Hematopoietic multipotent progenitor cell treated with erythropoietin and hydrocortisone succinate and interleukin-3 and kit ligand, for 4 days (in vitro differentiated cells): ENCODE measurements at regions not wholly inside any gene's neighbourhood (a gene's known extent, or its start where the extent isn't known, plus 50 kb on each side); places are given as distances from the start of the nearest gene placed in this dataset.
A peak's percentile ranks its signal among the peaks of the same experiment; 100 is the strongest.
"Not testable (repeated sequence)": the region's sequence is repeated elsewhere in the genome, so short reads cannot be mapped to it uniquely, and the experiment has no call there.

Source experiments
- DNase-seq: peaks from one replicate; pipeline ENCODE4 v3.0.0-alpha.2; 2015

DNA sequence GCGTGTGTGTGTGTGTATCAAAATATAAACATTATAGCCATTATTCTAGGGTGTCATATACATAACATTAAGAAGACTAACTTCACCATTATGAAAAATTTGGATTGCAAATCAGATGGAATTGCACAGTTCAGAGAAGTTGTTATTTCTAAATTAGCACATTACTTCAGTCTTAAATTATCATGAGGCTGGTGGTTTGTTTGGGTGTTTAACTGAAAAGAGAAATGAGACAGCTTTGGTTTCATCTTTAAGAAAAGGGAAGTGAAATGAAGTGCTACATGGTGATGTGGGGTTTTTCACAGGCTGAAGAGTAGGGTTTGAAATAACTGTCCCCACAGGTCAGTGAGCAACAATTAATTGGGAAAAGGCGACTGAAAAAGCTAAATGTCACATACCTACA, 161.2 kb upstream of the XIRP2 start:
- DNase-seq: peak; percentile 33

DNA sequence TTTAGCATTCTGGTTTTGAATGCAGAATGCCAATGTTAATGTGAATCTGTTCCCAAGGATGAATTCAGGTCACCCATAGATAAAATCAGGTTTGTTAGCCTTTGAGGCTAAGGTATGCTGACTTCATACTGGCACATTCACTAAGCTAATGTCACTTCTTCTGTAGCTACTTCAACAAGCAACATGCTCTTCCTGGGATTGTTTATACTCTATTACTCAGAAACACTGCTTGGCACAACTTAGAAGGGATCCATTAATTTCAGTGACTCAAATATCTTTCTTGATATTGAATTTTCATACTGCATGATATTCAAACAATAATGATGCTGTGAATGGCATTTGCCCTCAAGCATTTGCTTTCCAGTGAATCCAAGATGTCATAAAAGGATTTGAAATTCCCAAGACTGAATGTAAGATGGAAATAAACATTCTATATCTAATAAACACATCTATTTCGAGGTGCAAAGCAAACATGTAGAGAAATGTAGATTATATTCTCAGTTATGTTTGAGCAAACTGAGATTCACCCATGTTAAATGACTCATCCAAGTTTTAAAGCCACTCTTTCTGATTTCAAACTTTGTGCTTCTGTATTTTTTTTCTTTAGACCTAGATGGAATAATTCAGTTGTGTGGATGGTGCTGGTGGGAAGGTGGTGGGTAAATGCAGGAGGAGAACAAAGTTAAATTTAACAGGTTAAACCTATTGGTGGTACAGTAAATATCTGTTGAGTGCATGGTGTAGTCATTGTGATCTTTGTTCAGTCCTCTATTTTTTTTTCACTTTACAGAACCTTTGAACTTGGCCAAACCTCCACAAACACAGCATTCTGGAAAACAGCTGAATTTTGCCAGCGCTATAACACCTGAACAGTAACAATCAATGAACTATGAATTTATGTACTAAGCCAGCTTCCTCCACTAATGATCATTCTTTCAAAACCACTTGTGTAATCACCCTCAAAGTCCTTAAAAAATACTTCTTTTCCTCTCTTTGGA, 162.1 kb upstream of the XIRP2 start:
- DNase-seq: no peak

DNA sequence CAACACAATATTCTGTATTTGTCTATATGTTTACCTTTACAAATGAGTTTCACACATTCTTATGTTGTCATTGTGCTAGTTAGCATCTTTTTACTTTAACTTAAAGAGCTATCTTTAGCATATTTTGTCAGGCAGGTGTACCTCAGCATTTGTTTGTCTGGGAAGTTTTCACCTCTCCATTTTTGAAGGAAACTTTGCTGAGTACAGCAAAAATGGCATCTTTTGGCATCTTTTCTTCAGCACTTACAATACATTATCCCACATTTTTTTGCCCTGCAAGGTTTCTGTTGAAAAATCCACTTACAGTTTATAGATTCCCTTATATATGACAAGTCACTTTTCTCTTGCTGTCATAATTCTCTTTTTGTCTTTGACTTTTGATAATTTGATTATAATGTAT, 171.3 kb upstream of the XIRP2 start:
- no peak for DNase-seq

DNA sequence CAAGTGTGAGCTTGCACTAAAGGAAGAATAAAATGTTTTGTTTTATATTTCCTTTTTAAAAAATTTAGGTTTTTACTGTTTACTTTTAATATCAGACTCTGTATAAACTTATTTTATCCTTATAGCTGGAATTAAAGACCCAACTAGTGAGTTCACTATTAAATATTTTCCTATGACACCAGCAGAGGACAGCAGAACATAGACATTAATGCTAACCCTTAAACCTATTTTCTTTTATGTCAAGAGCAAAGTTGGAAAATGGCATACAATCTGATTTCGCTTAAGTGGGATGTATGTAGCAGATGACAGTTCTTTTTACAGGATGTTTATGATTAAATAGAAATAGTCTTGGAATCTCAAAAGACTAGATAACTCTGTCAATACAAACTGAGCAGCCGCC, 188.2 kb upstream of the XIRP2 start:
- peak; percentile 19 for DNase-seq

DNA sequence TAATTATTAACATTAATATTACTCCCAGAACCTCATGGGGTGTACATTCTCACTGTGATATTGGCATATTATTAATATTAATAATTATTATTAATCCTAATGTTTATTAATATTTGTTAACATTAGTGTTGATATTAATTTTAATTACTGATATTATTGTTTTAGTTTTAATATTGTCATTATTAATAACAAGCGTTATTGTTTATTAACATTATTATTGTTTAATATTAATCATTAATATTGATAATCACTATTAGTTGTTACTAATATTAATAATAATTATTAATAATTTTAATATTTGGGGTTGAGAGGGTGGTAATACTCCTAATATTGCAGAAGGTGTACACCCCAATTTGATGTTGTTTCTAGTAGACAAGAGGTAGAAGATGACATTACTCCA, 193.1 kb upstream of the XIRP2 start:
- no peak for DNase-seq

DNA sequence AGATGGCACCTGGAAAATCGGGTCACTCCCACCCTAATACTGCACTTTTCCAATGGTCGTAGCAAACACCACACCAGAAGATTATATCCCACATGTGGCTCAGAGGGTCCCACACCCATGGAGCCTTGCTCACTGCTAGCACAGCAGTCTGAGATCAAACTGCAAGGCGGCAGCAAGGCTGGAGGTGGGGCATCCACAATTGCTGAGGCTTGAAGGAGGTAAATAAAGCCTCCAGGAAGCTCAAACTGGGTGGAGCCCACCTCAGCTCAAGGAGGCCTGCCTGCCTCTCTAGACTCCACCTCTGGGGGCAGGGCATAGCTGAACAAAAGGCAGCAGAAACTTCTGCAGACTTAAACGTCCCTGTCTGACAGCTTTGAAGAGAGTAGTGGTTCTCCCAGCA, 192.0 kb upstream of the SCN7A start:
- DNase-seq: not testable (repeated sequence)

DNA sequence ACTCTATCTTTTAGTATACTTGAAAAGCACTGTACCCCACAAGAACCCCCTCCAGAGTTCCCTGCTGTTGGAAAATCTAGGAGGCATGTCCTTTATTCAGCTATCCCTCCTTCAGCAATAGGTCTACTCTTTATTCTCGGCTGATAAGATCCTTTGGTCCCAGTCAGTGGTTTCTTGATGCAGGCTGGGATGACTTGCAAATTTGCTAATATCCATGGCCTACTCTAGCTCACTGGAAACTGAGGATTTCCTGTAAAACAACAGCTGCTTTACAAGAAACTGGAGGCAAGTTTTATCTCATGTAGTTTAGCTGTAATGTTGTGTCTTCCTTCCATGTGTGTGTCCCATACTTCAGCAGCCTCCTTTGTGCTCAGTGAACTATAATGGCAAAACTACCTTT, 183.9 kb upstream of the SCN7A start:
- DNase-seq: peak; percentile 41

DNA sequence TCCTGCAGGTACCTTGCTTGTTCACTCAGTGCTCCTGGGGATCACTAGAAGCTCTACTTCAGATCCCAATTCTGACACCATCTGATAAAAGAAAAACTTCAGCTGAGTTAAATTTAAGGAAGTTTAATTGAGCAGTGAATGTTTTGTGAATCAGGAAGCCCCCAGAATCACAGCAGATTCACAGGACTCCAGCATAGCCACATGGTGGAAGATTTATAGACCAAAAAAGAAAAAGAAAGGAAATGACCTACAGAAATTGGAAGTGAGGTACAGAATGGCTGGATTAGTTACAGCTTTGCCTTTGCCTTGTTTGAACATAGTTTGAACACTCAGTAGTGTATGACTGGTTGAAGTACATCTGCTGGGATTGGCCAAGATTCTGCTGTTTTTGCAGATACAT, 182.7 kb upstream of the SCN7A start:
- DNase-seq: peak; percentile 20

DNA sequence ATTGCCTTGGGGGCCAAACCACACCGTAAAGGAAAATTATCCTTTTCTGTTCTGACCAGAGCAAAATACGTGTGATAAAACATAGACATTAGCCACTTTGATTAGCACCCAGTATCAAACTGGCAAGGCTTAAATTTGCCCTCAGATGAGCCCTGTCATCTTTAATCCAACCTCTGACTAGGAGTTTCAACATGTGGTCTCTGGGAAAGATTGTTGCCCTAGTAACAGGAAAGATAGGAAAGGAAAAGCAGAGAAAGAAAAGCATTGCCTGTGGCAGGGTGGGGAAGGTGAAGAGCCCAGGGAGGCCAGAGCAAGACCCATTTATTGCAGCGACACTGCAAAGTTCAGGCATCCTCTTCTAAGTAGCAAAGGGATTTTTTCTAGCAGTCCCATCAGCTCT, 181.5 kb upstream of the SCN7A start:
- DNase-seq: no peak

DNA sequence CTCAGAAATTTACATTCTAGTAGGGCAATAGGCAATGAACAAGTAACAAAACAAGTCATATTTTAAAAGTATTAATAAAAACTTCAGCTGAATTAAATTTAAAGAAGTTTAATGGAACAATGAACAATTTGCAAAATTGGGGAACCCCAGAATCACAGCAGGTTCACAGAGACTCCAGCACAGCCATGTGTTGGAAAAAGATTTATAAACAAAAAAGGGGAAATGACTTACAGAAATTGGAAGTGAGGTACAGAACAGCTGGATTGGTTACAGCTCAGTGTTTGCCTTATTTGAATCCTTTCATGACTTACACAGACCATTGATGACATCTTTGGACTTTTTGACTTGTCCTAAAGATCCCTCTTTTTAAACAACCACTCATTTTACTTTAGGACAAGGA, 179.9 kb upstream of the SCN7A start:
- no peak for DNase-seq

DNA sequence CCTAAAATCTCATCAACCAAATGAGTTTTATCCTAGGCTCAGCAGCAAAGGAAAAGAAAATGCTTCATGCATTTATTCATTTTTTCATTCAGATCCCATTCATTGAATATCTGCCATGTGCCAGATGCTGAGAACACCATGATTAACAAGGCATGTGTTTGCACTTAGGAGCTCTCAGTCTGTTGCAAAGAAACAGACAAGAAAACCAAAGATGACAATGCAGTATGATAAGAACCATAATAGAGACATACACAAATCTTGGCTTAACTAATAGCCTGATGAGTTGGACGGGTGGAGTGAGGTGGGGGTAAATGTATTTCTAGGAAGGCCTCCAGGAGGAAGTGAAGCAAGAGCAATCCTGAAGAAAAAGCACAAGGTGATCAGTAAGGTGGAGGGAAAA, 177.8 kb upstream of the SCN7A start:
- DNase-seq: no peak

DNA sequence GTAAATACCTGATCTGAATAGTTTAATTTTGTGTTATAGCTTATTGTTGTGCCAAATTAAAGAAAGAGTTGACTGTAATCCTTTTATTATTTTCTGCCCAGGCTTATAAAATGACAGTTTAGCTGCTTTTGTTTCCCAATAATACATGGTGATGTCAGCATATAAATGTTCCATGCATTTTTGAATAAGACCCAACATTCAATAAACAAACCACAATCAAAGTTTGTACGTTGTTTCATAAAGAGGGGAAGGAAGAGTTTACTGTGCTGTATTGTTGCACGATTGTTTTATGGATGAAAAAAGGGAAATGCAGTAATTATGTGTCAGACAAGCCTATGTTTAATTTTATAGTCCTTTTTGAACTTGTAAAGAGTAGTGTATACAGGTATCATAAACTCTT, 177.2 kb upstream of the SCN7A start:
- no peak for DNase-seq

DNA sequence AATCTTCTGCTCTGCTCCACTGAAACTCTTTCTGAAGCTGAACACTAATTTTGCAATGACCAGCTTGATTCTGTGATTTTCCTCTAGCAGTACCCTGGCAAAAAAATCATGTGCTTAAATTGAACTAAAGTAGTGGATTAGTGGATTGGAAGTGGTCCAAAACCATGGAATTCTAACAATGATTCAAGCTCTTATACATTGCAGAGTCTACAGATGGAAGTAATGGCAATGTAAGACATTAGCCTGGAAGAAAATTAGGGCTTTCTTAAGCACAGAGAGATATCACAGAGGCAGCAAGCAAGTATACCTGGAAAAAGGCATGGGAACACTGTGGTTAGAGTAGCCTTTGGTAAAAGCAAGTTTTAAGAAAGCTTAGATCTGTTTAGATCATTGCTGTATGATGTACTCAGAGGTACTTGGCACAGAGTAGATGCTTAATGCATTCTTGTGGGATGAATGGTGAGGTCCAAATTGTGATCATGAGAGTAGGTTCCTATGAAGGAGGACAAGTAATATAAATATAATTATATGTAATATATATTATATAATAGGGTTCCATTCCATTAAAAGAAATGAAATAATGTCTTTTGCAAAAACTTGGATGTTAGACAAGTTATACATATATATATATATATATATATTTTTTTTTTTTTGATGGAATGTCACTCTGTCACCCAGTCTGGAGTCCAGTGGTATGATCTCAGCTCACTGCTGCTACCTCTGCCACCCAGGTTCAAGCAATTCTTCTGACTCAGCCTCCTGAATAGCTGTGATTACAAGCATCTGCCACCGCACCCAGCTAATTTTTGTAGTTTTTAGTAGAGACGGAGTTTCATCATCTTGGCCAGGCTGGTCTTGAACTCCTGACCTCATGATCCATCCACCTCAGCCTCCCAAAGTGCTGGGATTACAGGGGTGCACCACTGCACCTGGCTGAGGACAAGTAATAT, 172.2 kb upstream of the SCN7A start:
- DNase-seq: no peak

DNA sequence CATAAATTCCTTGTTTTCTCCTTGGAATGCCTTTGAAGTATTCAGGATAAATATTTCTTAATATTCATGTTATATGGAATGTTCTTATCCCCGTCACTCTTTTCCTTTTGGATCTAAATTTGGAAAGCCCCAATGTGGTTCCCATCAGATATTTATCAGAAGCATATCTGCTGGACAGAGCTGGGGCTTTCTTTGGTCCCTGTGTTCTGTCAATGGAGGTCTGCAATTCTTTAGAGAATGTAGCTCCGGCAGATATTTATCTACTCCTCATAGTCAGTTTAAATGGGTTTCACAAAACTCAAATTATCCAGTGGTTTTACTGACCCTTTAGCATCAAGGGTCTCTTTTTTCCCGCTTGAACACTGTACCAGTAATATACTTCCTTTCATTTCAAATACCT, 167.8 kb upstream of the SCN7A start:
- no peak for DNase-seq

DNA sequence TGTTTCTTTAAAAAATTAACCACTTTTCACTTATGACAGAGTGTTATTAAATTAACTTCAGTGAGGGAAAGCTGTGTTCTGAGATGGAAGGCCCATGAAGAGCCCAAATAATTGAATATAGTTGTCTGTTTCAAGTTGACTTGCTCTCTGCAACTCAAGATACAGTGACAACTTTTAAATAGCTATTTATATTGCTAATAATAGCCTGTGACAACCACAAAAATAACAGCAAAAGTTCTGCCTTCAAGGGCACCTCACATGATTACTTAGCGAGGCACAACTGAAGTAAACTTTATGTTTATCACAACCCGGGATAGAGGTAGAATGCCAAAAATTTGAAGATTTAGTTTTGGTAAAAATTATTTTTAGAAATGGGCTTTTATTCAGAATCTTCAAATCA, 167.3 kb upstream of the SCN7A start:
- no peak for DNase-seq

DNA sequence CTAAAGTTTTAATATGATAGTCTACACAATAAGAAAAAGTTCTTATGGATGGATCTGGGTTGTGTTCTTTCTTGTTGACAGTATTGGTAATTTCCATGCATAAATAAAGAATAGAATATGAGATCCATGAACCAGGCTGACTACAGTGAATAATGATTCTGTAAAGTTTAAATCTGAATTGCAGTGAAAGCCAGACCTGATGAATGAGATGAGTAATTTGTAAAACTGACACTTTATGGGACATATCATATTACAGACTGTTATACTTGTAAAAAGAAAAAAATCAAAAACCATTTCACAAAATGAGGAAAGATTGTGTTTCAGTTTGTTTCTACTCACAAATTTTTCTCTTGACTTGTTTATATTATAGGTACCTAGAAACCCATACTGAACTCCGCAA, 164.9 kb upstream of the SCN7A start:
- DNase-seq: no peak

DNA sequence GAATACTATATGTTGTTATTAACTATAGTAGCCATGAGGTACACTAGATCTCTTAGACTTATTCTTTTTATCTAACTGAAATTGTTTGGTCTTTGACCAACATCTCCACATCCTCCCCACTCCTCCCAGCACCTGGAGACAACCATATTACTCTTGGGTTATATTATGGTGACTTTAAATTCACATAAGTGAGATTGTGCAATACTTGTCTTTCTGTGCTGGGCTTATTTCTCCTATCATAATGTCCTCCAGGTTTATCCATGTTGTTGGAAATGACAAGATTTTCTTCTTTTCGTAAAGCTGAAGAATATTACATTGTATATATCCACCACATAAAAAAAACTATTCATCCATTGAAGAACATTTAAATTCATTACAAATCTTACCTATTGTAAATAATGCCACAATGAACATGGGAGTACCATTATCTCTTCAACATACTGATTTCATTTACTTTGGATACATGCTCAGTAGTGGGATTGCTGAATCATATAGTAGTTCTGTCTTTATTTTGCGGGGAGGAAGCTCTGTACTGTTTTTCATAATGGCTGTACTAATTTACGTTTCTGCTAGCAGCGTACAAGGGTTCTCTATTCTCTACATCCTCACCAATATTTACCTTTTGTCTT, 159.2 kb upstream of the SCN7A start:
- DNase-seq: peak; percentile 15

DNA sequence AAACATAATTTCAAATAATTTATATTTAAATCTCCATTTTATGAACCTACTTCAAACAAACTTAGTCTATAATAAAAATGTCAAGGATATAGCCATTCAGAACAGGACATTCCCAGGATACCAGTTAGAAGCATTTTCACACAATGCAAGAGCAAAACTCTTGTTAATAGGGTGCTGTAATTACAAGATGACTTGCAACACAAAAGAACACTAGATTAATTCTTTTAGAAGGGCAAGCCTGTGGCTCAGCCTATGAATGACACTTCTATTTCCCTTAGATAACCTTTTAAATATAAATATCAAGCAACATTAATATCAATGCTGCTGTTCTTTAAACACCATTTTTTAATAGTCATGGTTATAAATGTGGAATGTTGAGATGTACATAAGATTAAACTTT, 157.9 kb upstream of the SCN7A start:
- no peak for DNase-seq

DNA sequence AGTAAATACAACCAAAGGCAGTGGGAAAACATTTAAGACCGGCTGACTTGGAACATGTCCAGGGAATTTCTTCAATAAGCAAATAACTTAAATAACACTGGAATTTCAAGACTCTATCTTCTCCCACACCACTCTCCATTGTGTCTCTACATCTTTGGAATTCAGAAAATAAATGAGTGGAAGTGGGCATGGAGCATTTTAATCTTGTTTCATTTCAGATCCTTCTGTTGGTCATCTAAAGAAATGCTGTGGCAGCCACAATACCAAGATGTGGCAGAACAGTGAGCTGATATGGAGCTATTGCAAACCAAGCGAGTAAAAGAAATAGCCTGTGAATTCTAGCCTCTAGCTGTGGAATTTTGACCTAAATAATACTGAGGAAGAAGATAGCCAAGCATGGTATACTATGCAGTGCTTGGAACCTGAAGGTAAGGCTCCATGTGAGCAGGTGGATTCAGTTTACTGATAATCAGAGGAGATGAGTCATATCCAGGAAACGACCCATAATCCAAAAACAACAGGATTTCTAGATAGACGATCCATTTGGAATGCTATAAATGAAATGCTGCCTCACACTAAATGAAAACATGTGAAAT, 157.1 kb upstream of the SCN7A start:
- no peak for DNase-seq

DNA sequence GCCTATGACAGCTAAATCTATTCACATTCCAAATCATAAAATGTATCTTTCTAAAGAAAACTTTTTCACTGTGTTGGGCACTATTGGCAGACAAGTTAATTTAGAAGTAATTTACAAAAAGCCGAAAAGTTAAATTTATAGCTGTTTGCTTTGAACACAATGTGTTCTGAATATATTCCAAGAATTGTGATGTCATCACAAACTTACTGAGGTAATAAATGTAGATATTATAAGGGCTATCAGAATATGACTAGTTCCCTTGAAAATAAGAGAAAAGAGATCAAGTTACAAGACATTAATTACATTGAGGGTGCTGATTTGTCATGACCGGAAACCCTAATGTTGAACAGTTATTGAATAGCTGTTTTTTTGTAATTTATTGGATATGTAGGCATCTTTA, 153.9 kb upstream of the SCN7A start:
- DNase-seq: no peak

DNA sequence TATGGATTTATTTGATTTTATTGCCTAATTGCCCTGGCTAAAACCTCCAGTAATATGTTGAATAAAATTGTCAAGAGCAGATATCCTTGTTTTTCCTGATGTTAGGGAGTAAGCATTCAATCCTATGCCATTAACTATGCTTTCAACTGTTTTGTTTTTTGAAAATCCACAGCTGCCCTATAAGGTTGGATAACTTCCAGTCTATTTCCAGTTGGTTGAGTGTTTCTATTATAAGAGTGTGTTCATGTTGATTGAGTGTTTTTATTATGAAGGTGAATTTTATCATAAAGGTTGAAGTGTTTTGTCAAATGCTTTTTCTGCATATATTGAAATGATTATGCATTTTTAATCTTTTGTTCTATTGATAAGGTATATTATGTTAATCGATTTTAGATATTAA, 149.9 kb upstream of the SCN7A start:
- no peak for DNase-seq

DNA sequence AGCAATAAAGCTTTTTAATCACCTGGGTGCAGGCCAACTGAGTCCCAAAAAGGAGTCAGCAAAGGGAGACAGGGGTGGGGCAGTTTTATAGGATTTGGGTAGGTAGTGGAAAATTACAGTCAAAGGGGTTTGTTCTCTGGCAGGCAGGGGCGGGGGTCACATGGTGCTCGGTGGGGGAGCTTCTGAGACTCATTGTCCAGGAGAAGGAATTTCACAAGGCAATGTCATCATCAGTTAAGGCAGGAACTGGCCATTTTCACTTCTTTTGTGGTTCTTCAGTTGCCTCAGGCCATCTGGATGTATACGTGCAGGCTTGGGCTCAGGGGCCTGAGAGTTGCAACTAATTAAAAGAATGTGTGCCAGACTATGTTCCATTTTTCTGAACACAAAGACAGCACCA, 147.5 kb upstream of the SCN7A start:
- not testable (repeated sequence) for DNase-seq

DNA sequence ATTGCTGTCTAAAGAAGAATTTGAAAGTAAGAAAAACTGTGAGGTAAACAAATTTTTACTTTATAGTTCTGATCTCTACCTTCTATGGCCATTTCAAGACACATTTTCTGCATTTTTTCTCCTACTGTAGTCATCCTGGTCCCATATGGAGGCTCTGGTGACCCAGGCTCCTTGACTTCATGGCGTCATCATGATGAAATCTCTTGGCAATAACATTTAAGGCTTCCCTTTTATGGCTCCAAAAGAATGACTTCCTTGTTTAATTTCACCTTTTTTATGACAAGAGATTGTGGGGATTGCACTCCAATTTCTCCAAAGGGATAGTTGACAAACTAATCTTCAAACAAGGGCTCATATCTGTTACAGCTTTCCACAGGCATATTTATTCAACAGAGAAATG, 143.0 kb upstream of the SCN7A start:
- no peak for DNase-seq
